SK-N-SH (cell line): ENCODE measurements at regions not wholly inside any gene's neighbourhood (a gene's known extent, or its start where the extent isn't known, plus 50 kb on each side); places are given as distances from the start of the nearest gene placed in this dataset.

Source experiments
- EP300 ChIP-seq, 2 experiments: IDR thresholded peaks; 2 replicates each; pipeline versions ENCODE4 v1.4.0 to v1.6.1; 2012; ENCODE audit warnings: borderline replicate concordance in 1 of 2, low read depth in 1 of 2, low read length in 1 of 2
- FOXM1 ChIP-seq: IDR thresholded peaks from 2 replicates; pipeline ENCODE4 v1.4.0; 2012; ENCODE audit warnings: low read depth, mild to moderate bottlenecking
- GABPA ChIP-seq: IDR thresholded peaks from 2 replicates; pipeline ENCODE4 v1.4.0; 2012; ENCODE audit warnings: low read depth, mild to moderate bottlenecking
- NFIC ChIP-seq: IDR thresholded peaks from 2 replicates; pipeline ENCODE4 v1.4.0; 2012; ENCODE audit warnings: borderline replicate concordance
- RAD21 ChIP-seq: IDR thresholded peaks from 2 replicates; pipeline ENCODE4 v1.6.1; 2012; ENCODE audit warnings: mild to moderate bottlenecking, low read length
- SMC3 ChIP-seq: IDR thresholded peaks from 2 replicates; pipeline ENCODE4 v1.6.1; 2012; ENCODE audit warnings: low read depth, low read length, improper control_type of control experiment
- TAF1 ChIP-seq: IDR thresholded peaks from 2 replicates; pipeline ENCODE4 v1.6.1; 2012; ENCODE audit warnings: low read depth, mild to moderate bottlenecking, low read length, moderate library complexity, borderline replicate concordance
- TCF12 ChIP-seq: IDR thresholded peaks from 2 replicates; pipeline ENCODE4 v1.4.0; 2012
- TF ChIP-seq, protein P1 (sequence below): fragments of 200-600 bp; sonication (generic); IDR thresholded peaks from 2 replicates; pipeline ENCODE4 v1.6.1; 2017; ENCODE audit warnings: antibody characterized with exemption, mild to moderate bottlenecking, moderate library complexity
- TF ChIP-seq, protein P2 (sequence below): IDR thresholded peaks from 2 replicates; pipeline ENCODE4 v1.4.0; 2012; ENCODE audit warnings: low read depth
- TF ChIP-seq, protein P3 (sequence below): IDR thresholded peaks from 2 replicates; pipeline ENCODE4 v1.4.0; 2012; ENCODE audit warnings: low read depth, borderline replicate concordance
- TF ChIP-seq, protein P4 (sequence below): IDR thresholded peaks from 2 replicates; pipeline ENCODE4 v1.6.1; 2012; ENCODE audit warnings: mild to moderate bottlenecking, low read depth, low read length, moderate library complexity
- TF ChIP-seq, protein P5 (sequence below): fragments of 150-350 bp; IDR thresholded peaks from 2 replicates; pipeline ENCODE4 v1.6.1; 2017; ENCODE audit warnings: antibody characterized with exemption, low read length, low read depth, borderline replicate concordance
- TF ChIP-seq, protein P6 (sequence below): IDR thresholded peaks from 2 replicates; pipeline ENCODE4; 2012

DNA sequence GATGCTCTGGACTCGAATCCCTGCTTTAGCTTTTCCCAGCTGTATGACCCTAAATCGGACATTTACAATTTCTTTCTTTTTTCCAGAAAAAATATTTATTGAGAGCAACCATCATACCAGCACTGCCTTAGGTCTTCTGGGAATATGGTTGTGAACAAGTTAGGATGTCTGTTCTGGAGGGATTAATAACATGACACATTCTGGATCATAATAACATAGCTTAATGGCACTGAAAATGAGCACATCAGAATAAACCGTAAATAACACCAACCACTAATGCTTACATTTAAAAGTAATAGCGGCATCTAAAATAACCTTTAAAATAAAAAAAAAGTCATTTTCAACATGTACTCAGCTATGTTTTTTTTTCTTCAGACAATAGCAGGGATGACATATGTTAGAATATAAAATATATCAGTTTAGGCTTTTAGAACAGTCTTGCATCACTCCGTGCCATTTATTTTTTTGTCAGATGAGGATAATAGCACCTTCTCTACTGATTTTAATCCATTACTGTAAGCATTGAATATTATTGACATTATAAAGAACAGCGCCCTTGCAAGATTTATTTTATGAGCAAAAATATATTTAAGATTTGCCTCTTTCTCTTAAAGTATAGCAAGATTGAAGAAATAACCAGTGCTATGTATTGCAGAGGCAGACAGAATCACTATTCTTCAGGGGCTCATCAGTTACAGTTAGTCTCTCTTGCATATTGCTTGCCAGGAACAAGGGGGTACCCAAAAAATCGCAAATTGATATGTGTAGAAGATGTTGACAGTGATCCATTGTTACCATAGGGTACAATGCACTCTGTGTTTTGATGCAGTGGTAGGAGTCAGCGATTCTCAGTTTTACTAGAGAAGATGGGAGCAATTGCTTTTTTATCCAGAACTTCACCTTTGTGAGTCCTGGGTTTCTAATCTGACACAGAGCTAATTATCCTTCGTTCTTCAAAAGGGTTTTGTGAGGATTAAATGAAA is 168.4 kb upstream of the NR3C1 start:
- TF ChIP-seq, protein P1, sequence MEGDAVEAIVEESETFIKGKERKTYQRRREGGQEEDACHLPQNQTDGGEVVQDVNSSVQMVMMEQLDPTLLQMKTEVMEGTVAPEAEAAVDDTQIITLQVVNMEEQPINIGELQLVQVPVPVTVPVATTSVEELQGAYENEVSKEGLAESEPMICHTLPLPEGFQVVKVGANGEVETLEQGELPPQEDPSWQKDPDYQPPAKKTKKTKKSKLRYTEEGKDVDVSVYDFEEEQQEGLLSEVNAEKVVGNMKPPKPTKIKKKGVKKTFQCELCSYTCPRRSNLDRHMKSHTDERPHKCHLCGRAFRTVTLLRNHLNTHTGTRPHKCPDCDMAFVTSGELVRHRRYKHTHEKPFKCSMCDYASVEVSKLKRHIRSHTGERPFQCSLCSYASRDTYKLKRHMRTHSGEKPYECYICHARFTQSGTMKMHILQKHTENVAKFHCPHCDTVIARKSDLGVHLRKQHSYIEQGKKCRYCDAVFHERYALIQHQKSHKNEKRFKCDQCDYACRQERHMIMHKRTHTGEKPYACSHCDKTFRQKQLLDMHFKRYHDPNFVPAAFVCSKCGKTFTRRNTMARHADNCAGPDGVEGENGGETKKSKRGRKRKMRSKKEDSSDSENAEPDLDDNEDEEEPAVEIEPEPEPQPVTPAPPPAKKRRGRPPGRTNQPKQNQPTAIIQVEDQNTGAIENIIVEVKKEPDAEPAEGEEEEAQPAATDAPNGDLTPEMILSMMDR = no peak
- TF ChIP-seq, protein P2, sequence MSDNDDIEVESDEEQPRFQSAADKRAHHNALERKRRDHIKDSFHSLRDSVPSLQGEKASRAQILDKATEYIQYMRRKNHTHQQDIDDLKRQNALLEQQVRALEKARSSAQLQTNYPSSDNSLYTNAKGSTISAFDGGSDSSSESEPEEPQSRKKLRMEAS = no peak
- TF ChIP-seq NFIC (no peak), EP300 (IDR thresholded peaks at IDR 0.05; ENCODE audit: borderline replicate concordance in 1 of 2, low read depth in 1 of 2, low read length in 1 of 2) (no peak), FOXM1 (no peak), SMC3 (no peak), TAF1 (no peak), RAD21 (no peak), TCF12 (no peak), GABPA (no peak)
- TF ChIP-seq, protein P3, sequence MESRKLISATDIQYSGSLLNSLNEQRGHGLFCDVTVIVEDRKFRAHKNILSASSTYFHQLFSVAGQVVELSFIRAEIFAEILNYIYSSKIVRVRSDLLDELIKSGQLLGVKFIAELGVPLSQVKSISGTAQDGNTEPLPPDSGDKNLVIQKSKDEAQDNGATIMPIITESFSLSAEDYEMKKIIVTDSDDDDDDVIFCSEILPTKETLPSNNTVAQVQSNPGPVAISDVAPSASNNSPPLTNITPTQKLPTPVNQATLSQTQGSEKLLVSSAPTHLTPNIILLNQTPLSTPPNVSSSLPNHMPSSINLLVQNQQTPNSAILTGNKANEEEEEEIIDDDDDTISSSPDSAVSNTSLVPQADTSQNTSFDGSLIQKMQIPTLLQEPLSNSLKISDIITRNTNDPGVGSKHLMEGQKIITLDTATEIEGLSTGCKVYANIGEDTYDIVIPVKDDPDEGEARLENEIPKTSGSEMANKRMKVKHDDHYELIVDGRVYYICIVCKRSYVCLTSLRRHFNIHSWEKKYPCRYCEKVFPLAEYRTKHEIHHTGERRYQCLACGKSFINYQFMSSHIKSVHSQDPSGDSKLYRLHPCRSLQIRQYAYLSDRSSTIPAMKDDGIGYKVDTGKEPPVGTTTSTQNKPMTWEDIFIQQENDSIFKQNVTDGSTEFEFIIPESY = no peak
- TF ChIP-seq, protein P4, sequence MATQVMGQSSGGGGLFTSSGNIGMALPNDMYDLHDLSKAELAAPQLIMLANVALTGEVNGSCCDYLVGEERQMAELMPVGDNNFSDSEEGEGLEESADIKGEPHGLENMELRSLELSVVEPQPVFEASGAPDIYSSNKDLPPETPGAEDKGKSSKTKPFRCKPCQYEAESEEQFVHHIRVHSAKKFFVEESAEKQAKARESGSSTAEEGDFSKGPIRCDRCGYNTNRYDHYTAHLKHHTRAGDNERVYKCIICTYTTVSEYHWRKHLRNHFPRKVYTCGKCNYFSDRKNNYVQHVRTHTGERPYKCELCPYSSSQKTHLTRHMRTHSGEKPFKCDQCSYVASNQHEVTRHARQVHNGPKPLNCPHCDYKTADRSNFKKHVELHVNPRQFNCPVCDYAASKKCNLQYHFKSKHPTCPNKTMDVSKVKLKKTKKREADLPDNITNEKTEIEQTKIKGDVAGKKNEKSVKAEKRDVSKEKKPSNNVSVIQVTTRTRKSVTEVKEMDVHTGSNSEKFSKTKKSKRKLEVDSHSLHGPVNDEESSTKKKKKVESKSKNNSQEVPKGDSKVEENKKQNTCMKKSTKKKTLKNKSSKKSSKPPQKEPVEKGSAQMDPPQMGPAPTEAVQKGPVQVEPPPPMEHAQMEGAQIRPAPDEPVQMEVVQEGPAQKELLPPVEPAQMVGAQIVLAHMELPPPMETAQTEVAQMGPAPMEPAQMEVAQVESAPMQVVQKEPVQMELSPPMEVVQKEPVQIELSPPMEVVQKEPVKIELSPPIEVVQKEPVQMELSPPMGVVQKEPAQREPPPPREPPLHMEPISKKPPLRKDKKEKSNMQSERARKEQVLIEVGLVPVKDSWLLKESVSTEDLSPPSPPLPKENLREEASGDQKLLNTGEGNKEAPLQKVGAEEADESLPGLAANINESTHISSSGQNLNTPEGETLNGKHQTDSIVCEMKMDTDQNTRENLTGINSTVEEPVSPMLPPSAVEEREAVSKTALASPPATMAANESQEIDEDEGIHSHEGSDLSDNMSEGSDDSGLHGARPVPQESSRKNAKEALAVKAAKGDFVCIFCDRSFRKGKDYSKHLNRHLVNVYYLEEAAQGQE = no peak
- TF ChIP-seq, protein P5, sequence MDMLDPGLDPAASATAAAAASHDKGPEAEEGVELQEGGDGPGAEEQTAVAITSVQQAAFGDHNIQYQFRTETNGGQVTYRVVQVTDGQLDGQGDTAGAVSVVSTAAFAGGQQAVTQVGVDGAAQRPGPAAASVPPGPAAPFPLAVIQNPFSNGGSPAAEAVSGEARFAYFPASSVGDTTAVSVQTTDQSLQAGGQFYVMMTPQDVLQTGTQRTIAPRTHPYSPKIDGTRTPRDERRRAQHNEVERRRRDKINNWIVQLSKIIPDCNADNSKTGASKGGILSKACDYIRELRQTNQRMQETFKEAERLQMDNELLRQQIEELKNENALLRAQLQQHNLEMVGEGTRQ = no peak
- TF ChIP-seq, protein P6, sequence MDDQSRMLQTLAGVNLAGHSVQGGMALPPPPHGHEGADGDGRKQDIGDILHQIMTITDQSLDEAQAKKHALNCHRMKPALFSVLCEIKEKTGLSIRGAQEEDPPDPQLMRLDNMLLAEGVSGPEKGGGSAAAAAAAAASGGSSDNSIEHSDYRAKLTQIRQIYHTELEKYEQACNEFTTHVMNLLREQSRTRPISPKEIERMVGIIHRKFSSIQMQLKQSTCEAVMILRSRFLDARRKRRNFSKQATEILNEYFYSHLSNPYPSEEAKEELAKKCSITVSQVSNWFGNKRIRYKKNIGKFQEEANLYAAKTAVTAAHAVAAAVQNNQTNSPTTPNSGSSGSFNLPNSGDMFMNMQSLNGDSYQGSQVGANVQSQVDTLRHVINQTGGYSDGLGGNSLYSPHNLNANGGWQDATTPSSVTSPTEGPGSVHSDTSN = no peak
